ENCODE measurements at regions not wholly inside any gene's neighbourhood (a gene's known extent, or its start where the extent isn't known, plus 50 kb on each side); places are given as distances from the start of the nearest gene placed in this dataset.

DNA sequence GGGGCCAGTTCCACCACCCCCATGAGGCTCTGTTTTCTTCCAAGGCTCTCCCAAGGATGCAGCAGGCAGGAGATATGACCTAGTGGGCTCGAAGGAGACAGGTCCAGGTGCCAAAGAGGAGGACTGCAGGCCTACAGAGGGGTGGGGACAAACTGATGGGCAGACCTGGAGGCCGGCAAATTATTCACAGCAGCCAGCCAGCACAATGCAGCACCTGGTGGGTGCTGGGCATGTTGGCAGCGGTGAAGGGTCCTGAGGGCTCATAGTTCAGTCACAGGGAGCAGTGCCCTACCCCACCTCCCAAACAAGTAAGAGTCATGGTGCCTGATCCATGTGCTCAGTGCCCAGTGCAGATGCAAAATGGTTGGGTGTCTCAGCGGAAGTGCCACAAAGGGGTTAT is 171.7 kb downstream of the ABHD5 start:
- WGBS (ENCODE audit: extremely low coverage, insufficient read length, low lambda C conversion rate), result no CpG with 5 or more reads among the region's 4 CpGs

More for the DNA sequence above, 171.7 kb downstream of the ABHD5 start:
- H3K79me1 ChIP-seq (ENCODE audit: insufficient read depth, low read depth, low read length, poor library complexity, severe bottlenecking), result no peaks in the 10 kb centered on the region
- H3K18ac ChIP-seq (ENCODE audit: insufficient read length, low read depth, low read length), result no peak overlapping the region
- H3K4me2 ChIP-seq (ENCODE audit: insufficient read depth, insufficient read length, low read length), result no peak overlapping the region
- H3K9ac ChIP-seq (ENCODE audit: extremely low read depth, insufficient read length, low read length), result no peak overlapping the region
- Mint-ChIP-seq H3K36me3 (ENCODE audit: insufficient read depth in 1 of 3, low read depth in 3 of 3) (no peaks in the 10 kb centered on the region), H3K9me3 (no peaks in the 10 kb centered on the region), H3K27me3 (ENCODE audit: low read depth) (peaks cover 25% of the 10 kb centered on the region), H3K4me3 (no peak overlapping the region), H3K4me1 (peaks cover 23% of the 10 kb centered on the region in 2 experiments), H3K27ac (no peak overlapping the region; a peak in 1 of 7 replicates)
- H2BK120ac ChIP-seq (ENCODE audit: low read depth, low read length, poor library complexity, severe bottlenecking), result no peak overlapping the region
- no peak overlapping the region for H3K4ac ChIP-seq (ENCODE audit: low read depth, low read length)
- H4K20me1 ChIP-seq (ENCODE audit: control insufficient read depth, insufficient read depth, insufficient read length), result no peaks in the 10 kb centered on the region
- no peak overlapping the region for H2BK5ac ChIP-seq (ENCODE audit: insufficient read length, low read length)
- H4K91ac ChIP-seq (ENCODE audit: insufficient read length, low read depth, low read length), result no peak overlapping the region
- no peak overlapping the region for H2AFZ ChIP-seq (ENCODE audit: low read length)
- TF ChIP-seq, protein P1, sequence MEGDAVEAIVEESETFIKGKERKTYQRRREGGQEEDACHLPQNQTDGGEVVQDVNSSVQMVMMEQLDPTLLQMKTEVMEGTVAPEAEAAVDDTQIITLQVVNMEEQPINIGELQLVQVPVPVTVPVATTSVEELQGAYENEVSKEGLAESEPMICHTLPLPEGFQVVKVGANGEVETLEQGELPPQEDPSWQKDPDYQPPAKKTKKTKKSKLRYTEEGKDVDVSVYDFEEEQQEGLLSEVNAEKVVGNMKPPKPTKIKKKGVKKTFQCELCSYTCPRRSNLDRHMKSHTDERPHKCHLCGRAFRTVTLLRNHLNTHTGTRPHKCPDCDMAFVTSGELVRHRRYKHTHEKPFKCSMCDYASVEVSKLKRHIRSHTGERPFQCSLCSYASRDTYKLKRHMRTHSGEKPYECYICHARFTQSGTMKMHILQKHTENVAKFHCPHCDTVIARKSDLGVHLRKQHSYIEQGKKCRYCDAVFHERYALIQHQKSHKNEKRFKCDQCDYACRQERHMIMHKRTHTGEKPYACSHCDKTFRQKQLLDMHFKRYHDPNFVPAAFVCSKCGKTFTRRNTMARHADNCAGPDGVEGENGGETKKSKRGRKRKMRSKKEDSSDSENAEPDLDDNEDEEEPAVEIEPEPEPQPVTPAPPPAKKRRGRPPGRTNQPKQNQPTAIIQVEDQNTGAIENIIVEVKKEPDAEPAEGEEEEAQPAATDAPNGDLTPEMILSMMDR (conservative IDR thresholded peaks at IDR 0.05), result no peak
- no peak overlapping the region for H3T11ph ChIP-seq (ENCODE audit: low read length)
- no peak overlapping the region for H4K5ac ChIP-seq (ENCODE audit: insufficient read length, low read depth, low read length)
- H3K14ac ChIP-seq (ENCODE audit: insufficient read depth, low read length), result no peak overlapping the region; the same call in 1 of the 2 replicates
- H4K8ac ChIP-seq (replicated peaks; ENCODE audit: insufficient read length, low read depth, low read length), result no peak overlapping the region
- no peaks in the 10 kb centered on the region for H3K79me2 ChIP-seq (ENCODE audit: insufficient read depth, low read length)
- H3K56ac ChIP-seq (ENCODE audit: insufficient read length, low read depth, low read length), result no peak overlapping the region
- H3K27me3 ChIP-seq (ENCODE audit: insufficient read depth, low read length), result no peaks in the 10 kb centered on the region; the same call in 1 of the 2 replicates
- H3K23ac ChIP-seq (ENCODE audit: insufficient read length, low read depth, low read length), result no peak overlapping the region
- no peak overlapping the region for H2BK12ac ChIP-seq (ENCODE audit: insufficient read length, low read depth, low read length)
- H3K23me2 ChIP-seq (ENCODE audit: insufficient read length, low read depth, low read length, poor library complexity, severe bottlenecking), result no peaks in the 10 kb centered on the region
- no peak overlapping the region for H2BK20ac ChIP-seq (ENCODE audit: low read depth, low read length, poor library complexity, severe bottlenecking)
- DNase-seq, result no peak
- no peaks in the 10 kb centered on the region for H3K4me1 ChIP-seq (ENCODE audit: insufficient read depth, low read length)
- H2AK5ac ChIP-seq (ENCODE audit: insufficient read length, low read length), result no peak overlapping the region
- no peak overlapping the region for H2BK15ac ChIP-seq (ENCODE audit: low read depth, low read length)
- no peak overlapping the region for H3K27ac ChIP-seq (ENCODE audit: insufficient read length, low read depth, low read length)
- H3K9me3 ChIP-seq (ENCODE audit: control insufficient read depth, low read depth, low read length), result no peaks in the 10 kb centered on the region

Measured in H9 (cell line).